Cardiac fibroblast (primary cell): ENCODE measurements at regions not wholly inside any gene's neighbourhood (a gene's known extent, or its start where the extent isn't known, plus 50 kb on each side); places are given as distances from the start of the nearest gene placed in this dataset.
A peak's percentile ranks its signal among the peaks of the same experiment; 100 is the strongest.
"Not testable (repeated sequence)": the region's sequence is repeated elsewhere in the genome, so short reads cannot be mapped to it uniquely, and the experiment has no call there.

ENCODE experiments used
- DNase-seq, 2 donors: peaks; one replicate each; pipeline versions ENCODE4 v3.0.0 to v3.0.0-alpha.2; 2010; ENCODE audit warnings: low read depth in 2 of 2
- H3K4me3 ChIP-seq, 2 donors: replicated peaks in 1 of 2; 1 replicate in 1 of 2; 2 replicates in 1 of 2; pipeline ENCODE4 v1.5.1; 2011; ENCODE audit warnings: low read depth in 2 of 2, low read length in 2 of 2, mild to moderate bottlenecking in 2 of 2, moderate library complexity in 1 of 2
- TF ChIP-seq, protein P1 (sequence below): IDR thresholded peaks from one replicate; pipeline ENCODE4 v1.5.1; 2011; ENCODE audit warnings: low read depth, mild to moderate bottlenecking, low read length, inconsistent platforms

DNA sequence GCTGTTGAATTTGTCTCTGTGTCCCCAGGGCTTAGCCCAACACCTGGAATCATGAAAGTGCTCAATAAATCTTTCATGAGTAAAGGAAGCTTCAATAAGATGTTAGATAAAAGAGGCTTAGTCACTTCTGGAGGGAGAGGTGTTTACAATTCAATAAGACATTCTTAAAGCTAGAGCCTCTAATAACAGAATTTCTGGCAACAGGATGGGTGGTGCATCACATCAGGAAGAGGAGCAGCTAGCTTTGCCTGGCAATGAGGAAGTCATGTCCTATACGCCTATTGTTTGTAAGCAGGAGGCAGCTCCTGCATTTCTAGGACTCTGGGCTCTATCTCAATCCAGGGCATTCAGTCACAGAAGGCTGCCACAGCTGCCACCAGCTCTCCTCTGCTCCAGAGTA is 638.5 kb downstream of the EPM2A start:
- TF ChIP-seq, protein P1, sequence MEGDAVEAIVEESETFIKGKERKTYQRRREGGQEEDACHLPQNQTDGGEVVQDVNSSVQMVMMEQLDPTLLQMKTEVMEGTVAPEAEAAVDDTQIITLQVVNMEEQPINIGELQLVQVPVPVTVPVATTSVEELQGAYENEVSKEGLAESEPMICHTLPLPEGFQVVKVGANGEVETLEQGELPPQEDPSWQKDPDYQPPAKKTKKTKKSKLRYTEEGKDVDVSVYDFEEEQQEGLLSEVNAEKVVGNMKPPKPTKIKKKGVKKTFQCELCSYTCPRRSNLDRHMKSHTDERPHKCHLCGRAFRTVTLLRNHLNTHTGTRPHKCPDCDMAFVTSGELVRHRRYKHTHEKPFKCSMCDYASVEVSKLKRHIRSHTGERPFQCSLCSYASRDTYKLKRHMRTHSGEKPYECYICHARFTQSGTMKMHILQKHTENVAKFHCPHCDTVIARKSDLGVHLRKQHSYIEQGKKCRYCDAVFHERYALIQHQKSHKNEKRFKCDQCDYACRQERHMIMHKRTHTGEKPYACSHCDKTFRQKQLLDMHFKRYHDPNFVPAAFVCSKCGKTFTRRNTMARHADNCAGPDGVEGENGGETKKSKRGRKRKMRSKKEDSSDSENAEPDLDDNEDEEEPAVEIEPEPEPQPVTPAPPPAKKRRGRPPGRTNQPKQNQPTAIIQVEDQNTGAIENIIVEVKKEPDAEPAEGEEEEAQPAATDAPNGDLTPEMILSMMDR = no peak
- H3K4me3 ChIP-seq = no peak overlapping the region
- no peak for DNase-seq

DNA sequence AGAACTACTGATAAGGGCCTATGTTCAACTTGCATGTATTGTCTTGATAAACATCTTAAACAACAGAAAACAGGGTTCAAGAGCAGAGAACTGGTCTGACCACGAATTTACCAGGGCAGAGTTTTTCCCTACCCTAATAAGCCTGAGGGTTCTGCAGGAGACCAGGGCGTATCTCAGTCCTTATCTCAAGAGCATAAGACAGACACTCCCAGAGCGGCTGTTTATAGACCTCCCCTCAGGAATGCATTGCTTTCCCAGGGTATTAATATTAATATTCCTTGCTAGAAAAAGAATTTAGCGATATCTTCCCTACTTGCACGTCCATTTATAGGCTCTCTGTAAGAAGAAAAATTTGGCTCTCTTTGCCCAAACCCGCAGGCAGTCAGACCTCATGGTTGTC is 637.2 kb downstream of the EPM2A start:
- H3K4me3 ChIP-seq, DNase-seq: not testable (repeated sequence)

DNA sequence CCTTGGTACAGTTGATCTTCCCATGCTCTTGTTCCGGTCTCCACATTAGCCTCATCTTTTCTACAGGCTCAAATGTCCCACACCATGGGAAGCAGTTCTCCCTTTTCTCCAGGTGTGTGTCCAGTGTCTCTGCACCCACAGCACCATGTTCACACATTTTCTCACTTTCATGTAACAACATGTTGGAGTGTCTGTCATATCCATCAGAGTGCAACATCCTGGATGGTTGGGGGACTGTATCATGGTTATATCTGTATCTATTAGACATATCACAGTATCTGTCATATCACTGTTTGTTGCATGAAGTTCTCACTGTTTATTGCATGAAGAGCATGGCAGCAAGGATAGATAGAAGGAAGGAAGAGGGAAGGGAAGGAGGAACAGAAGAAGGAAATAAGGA is 635.6 kb downstream of the EPM2A start:
- H3K4me3 ChIP-seq = no peak overlapping the region
- TF ChIP-seq, protein P1 = no peak
- DNase-seq = no peak

DNA sequence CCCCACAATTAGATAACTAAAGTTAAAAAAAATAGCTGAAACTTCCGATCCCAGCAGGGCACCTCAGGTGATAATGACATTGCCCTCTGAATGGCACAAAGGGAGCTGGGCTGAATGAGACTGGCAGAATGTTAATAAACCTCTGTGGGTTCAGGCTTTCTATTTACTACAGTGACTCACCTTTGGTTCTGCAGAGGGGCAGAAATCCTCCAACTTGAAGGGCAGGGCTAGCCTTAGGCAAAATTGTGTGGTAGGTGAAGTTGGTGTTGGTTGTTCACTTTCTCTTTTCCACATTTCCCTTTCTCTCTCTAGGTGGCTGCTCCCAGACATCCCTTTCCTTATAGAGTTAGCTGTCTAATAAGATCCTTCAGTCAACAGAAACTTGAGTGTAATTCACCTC is 625.2 kb downstream of the EPM2A start:
- no peak overlapping the region for H3K4me3 ChIP-seq
- TF ChIP-seq, protein P1 = no peak
- no peak for DNase-seq

DNA sequence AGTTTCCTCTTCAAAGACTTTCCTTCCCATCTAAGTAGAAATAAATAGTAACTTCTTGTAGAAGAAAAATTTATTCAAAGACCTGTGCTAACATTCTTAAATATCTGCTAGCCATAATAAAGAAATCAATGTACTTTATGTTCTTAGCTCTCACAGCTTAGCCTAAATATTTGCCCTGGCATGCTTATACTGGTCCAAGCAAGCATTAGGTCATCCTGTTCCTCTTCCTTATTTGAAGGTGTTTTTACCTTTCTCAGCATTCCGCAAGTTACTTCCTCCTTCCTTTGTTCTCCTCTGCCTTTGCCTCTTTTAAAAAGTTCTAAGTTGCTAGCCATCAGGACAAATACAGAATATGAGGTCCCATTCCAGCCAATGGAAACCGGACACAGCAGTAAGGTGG is 623.9 kb downstream of the EPM2A start:
- DNase-seq = not testable (repeated sequence)

DNA sequence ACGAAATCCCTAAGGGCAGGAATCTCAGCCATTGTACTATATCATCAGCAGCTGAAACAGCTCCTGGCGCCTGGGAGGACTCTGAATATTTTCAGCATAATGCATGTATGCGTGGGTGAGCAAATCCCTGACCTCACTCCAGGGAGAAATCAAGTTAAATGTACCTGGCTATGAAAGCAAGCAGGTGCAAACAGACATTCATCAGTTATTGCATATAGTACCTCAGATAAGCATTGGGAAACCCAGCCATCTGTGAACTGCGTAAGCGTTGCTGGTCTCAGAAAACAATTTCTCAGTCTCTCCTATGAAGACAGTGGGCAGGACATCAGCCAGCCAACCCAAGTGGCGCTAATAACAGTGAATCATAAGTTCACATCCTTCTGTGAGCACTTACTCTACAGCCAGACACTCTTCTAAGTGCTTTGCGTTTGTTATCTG is 622.6 kb downstream of the EPM2A start:
- H3K4me3 ChIP-seq = no peak overlapping the region
- TF ChIP-seq, protein P1 = no peak
- peak in 1 of 2 donors; percentile 3 for DNase-seq

More for the DNA sequence above, 623.9 kb downstream of the EPM2A start:
- not testable (repeated sequence) for H3K4me3 ChIP-seq

DNA sequence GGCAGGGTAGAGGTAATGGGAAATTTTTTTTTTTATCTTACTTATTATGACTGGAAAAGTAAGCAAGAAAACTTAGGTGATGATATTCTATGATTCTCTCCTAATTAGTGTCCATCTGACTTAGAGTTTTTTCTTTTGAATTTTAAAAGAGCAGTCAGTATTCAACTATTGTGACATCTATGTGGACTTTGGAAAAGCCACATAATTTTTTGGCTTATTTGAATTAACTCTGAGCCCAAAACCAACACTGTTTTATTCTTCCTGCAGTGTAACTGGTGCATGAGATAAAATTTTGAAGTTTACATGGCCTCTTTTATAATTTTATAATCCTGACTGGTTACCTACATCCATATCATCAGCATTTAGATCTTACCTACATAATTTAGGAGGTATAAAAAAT is 619.7 kb downstream of the EPM2A start:
- H3K4me3 ChIP-seq = no peak overlapping the region
- TF ChIP-seq, protein P1 = no peak
- DNase-seq = no peak

DNA sequence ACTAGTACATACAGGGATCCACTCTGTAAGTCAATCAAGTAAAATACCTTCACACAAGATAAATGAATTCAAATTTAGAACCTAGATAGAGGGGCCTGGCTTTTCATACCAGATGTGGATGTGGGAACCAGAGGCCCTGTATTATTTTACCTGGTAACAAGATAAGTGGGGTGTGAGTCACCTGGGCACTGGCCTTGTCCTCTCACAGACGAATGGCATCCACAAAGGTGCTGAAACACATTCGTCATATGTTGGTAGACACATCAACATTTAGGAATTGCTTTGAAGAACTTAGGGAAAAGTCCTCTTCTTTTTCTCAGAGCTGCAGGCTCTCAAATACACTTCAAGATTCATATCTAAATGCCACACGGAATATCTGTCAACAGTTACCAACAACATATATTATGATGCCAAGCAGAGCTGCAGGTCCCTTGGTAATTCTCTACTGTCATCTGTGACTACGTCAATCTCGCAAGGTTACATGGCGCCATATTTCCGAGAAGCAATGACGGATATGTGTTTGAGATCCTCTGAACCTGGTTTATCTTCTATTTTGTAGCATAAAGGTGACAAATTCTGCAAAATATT is 618.6 kb downstream of the EPM2A start:
- no peak for DNase-seq
- TF ChIP-seq, protein P1 = no peak
- H3K4me3 ChIP-seq = no peak overlapping the region
